C1 segment of cervical spinal cord (tissue), 14 donors: ENCODE measurements at regions not wholly inside any gene's neighbourhood (a gene's known extent, or its start where the extent isn't known, plus 50 kb on each side); places are given as distances from the start of the nearest gene placed in this dataset.

Experiments used
- DNase-seq, 14 donors: peaks; one replicate each; lab custom pipeline; 2025; lab: John Stamatoyannopoulos, UW

- no peak for DNase-seq
Measured at GRCh38 chr14:49527221-49527620, 59.0 kb downstream of the RPS29 start.

GRCh38 chr14:49526101-49526500, 60.1 kb downstream of the RPS29 start:
- DNase-seq: no peak

- DNase-seq: no peak
Measured at GRCh38 chr14:49516286-49516685, 69.9 kb downstream of the RPS29 start.

GRCh38 chr14:49512571-49512970, 73.6 kb downstream of the RPS29 start:
- peak in 1 of 14 donors; percentile 2 for DNase-seq

- DNase-seq: no peak
Measured at GRCh38 chr14:49512147-49512551, 74.0 kb downstream of the RPS29 start.

- DNase-seq: no peak
Measured at GRCh38 chr14:49508124-49508523, 78.1 kb downstream of the RPS29 start.

- no peak for DNase-seq
Measured at GRCh38 chr14:49506650-49507049, 79.5 kb downstream of the RPS29 start.

GRCh38 chr14:49505041-49505766, 81.0 kb downstream of the RPS29 start:
- DNase-seq: no peak

GRCh38 chr14:49497725-49498348, 88.3 kb downstream of the RPS29 start:
- DNase-seq: peak in 1 of 14 donors; percentile 10

- DNase-seq: no peak
Measured at GRCh38 chr14:49497267-49497666, 88.9 kb downstream of the RPS29 start.

GRCh38 chr14:49494836-49495235, 91.3 kb downstream of the RPS29 start:
- no peak for DNase-seq

GRCh38 chr14:49493557-49493956, 92.6 kb downstream of the RPS29 start:
- DNase-seq: no peak

- no peak for DNase-seq
Measured at GRCh38 chr14:49492151-49492550, 94.0 kb downstream of the RPS29 start.

GRCh38 chr14:49489341-49489740, 96.8 kb downstream of the RPS29 start:
- no peak for DNase-seq

GRCh38 chr14:49487238-49487637, 98.9 kb downstream of the RPS29 start:
- no peak for DNase-seq

GRCh38 chr14:49485290-49485689, 100.9 kb downstream of the RPS29 start:
- no peak for DNase-seq

- DNase-seq: no peak
Measured at GRCh38 chr14:49484180-49484579, 102.0 kb downstream of the RPS29 start.

GRCh38 chr14:49483268-49483667, 102.9 kb downstream of the RPS29 start:
- no peak for DNase-seq

GRCh38 chr14:49480979-49481498, 105.1 kb downstream of the RPS29 start:
- no peak for DNase-seq

- DNase-seq: no peak
Measured at GRCh38 chr14:49480053-49480760, 106.0 kb downstream of the RPS29 start.

GRCh38 chr14:49479432-49479831, 106.7 kb downstream of the RPS29 start:
- no peak for DNase-seq

- no peak for DNase-seq
Measured at GRCh38 chr14:49478784-49479183, 107.4 kb downstream of the RPS29 start.

GRCh38 chr14:49467091-49467490, 119.1 kb downstream of the RPS29 start:
- DNase-seq: no peak
